ENCODE measurements at regions not wholly inside any gene's neighbourhood (a gene's known extent, or its start where the extent isn't known, plus 50 kb on each side); places are given as distances from the start of the nearest gene placed in this dataset.

- no peaks in the 10 kb centered on the region for H3K9me3 ChIP-seq (ENCODE audit: severe bottlenecking)
- H3K27ac ChIP-seq (ENCODE audit: poor library complexity, severe bottlenecking) = no peak overlapping the region
- no peak for DNase-seq (ENCODE audit: low spot score)
- H3K4me1 ChIP-seq (ENCODE audit: insufficient read depth, poor library complexity, severe bottlenecking) = no peaks in the 10 kb centered on the region
- no peak for ATAC-seq (ENCODE audit: low read depth)
- TF ChIP-seq, protein P1, sequence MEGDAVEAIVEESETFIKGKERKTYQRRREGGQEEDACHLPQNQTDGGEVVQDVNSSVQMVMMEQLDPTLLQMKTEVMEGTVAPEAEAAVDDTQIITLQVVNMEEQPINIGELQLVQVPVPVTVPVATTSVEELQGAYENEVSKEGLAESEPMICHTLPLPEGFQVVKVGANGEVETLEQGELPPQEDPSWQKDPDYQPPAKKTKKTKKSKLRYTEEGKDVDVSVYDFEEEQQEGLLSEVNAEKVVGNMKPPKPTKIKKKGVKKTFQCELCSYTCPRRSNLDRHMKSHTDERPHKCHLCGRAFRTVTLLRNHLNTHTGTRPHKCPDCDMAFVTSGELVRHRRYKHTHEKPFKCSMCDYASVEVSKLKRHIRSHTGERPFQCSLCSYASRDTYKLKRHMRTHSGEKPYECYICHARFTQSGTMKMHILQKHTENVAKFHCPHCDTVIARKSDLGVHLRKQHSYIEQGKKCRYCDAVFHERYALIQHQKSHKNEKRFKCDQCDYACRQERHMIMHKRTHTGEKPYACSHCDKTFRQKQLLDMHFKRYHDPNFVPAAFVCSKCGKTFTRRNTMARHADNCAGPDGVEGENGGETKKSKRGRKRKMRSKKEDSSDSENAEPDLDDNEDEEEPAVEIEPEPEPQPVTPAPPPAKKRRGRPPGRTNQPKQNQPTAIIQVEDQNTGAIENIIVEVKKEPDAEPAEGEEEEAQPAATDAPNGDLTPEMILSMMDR (IDR thresholded peaks at IDR 0.05; ENCODE audit: poor library complexity, severe bottlenecking) = no peak
- H3K4me3 ChIP-seq (ENCODE audit: severe bottlenecking) = no peak overlapping the region
- no peaks in the 10 kb centered on the region for H3K36me3 ChIP-seq (ENCODE audit: low read depth)
- no peaks in the 10 kb centered on the region for H3K27me3 ChIP-seq (ENCODE audit: insufficient read depth, poor library complexity, severe bottlenecking)
Measured at GRCh38 chr6:139625998-139626975, 251.8 kb upstream of the CITED2 start.

DNA sequence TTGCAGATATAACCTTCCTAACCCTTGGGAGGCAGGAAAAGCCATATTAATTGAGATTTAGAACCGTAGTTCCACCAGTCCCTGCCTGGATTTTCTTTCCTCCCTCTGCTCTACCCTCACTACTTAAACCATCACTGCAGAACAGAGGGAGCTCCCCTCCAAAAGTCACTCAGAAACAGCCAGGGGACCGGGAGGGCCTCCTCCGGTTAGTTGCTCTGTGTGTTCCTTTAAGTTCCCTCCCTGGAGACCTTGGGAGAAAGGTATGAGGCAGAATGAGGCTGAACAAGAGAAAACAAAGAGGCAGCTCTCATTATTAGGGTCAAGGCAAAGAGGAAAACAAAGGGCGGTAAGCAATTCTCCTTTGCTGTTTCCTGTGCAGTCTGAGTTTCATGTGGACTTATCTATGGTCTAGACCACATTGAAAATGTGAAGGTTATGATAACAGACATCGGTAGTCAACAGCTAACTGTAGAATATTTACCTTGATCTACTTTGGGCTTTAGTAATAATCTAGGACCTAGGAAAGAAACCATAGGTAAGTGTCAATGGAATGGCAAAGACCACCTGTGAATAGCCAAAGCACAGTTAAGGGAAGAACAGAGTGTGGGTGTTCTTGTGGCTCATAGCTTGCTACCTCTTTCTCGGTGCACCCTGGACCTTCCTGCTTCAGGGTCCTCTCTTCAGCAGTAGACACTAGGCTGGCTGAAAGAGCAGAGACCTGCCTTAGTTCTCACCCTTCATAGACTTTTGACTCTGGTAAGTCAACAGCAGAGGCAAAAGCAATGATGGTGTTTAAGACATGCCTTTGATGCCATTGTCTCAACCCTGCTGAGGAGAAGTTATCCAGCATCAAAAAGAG lies 250.9 kb upstream of the CITED2 start:
- H3K36me3 ChIP-seq (ENCODE audit: low read depth) = no peaks in the 10 kb centered on the region
- H3K9me3 ChIP-seq (ENCODE audit: severe bottlenecking) = no peaks in the 10 kb centered on the region
- no peaks in the 10 kb centered on the region for H3K27me3 ChIP-seq (ENCODE audit: insufficient read depth, poor library complexity, severe bottlenecking)
- H3K4me1 ChIP-seq (ENCODE audit: insufficient read depth, poor library complexity, severe bottlenecking) = no peaks in the 10 kb centered on the region
- no peak overlapping the region for H3K27ac ChIP-seq (ENCODE audit: poor library complexity, severe bottlenecking)
- TF ChIP-seq, protein P1 (IDR thresholded peaks at IDR 0.05; ENCODE audit: poor library complexity, severe bottlenecking) = no peak
- no peak overlapping the region for H3K4me3 ChIP-seq (ENCODE audit: severe bottlenecking)
- DNase-seq (ENCODE audit: low spot score) = no peak
- ATAC-seq (ENCODE audit: low read depth) = no peak

DNA sequence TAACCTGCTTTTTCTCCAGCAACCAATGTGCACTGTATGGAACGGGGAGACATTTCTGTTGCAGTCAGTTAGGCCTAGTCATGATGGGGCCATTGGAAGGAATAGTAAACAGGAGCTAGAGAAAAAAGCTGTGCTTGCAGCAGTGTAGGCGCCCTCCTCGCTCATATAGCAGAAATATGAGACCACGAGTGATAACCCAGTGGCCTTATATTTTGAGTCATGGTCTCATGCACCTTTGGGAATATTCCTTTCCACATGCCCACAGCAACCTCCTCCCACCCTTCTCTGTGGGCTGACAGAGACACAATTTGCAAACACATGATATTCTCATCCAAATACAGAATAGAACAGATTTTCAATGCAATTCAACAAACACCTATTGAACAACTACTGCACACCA lies 248.9 kb upstream of the CITED2 start:
- Histone ChIP-seq H3K36me3 (ENCODE audit: low read depth) (no peaks in the 10 kb centered on the region), H3K9me3 (ENCODE audit: severe bottlenecking) (no peaks in the 10 kb centered on the region), H3K27ac (ENCODE audit: poor library complexity, severe bottlenecking) (no peak overlapping the region), H3K27me3 (ENCODE audit: insufficient read depth, poor library complexity, severe bottlenecking) (no peaks in the 10 kb centered on the region), H3K4me1 (ENCODE audit: insufficient read depth, poor library complexity, severe bottlenecking) (no peaks in the 10 kb centered on the region), H3K4me3 (ENCODE audit: severe bottlenecking) (no peak overlapping the region)
- DNase-seq (ENCODE audit: low spot score) = no peak
- ATAC-seq (ENCODE audit: low read depth) = no peak
- TF ChIP-seq, protein P1 (IDR thresholded peaks at IDR 0.05; ENCODE audit: poor library complexity, severe bottlenecking) = no peak

DNA sequence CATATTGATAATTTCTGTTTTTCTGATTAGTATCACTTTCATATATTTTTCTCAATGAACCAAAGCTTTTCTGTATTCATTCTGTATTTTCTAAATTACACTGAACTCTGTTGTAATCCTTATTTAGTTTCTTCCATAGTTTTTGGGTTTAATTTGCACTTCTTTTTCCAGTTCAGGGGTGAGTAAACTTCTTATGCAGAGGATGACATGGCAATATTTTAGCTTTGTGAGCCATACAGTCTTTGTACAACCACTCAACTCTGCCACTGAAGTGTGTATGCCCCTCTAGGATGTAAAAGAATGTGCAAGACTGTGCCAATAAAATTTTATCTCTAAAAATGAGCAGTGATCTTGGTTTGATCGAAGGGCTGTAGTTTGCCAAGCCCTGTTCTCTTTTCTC lies 239.0 kb upstream of the CITED2 start:
- TF ChIP-seq, protein P1 (IDR thresholded peaks at IDR 0.05; ENCODE audit: poor library complexity, severe bottlenecking) = no peak
- no peaks in the 10 kb centered on the region for H3K4me1 ChIP-seq (ENCODE audit: insufficient read depth, poor library complexity, severe bottlenecking)
- no peak overlapping the region for H3K27ac ChIP-seq (ENCODE audit: poor library complexity, severe bottlenecking)
- DNase-seq (ENCODE audit: low spot score) = no peak
- H3K9me3 ChIP-seq (ENCODE audit: severe bottlenecking) = no peaks in the 10 kb centered on the region
- ATAC-seq (ENCODE audit: low read depth) = no peak
- no peaks in the 10 kb centered on the region for H3K27me3 ChIP-seq (ENCODE audit: insufficient read depth, poor library complexity, severe bottlenecking)
- H3K4me3 ChIP-seq (ENCODE audit: severe bottlenecking) = no peak overlapping the region
- H3K36me3 ChIP-seq (ENCODE audit: low read depth) = no peaks in the 10 kb centered on the region

Measured in RWPE2 (cell line).